ENCODE measurements at regions not wholly inside any gene's neighbourhood (a gene's known extent, or its start where the extent isn't known, plus 50 kb on each side); places are given as distances from the start of the nearest gene placed in this dataset.

DNA sequence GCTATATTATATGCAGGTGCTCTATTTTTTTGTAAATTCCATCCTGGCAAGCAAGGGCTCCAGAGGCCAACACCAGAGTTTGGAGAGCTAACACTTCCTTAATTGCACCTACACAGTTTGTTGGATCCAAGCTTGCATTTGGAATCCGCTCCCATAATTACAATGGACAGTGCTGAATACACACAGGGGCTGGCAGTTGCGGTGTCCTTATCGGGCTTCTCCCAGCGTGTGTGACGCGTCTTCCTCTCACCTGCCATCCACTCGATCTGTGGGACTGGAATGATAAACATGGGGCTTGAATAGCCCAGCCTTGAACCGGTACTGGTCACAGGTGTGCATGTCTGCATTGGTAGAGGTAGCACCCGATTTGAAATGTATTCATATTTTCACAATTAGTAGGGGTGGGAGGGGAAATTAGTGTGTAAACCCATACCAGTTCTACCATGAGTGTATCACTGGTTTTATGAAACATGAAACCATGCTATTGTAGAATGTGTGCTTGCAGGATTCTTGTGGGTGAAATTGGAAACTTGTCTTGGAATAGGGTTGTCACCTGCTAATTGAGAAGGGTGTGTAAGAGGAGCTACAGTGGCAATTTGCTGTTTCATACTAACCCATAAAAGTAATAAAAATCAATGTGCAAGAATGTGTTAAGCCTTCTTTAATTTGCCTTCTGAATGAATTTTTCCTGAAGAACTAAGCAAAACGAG lies 316.5 kb downstream of the WDR11 start:
- in situ Hi-C loops (cut with HindIII; ENCODE audit: low sequenced_read_pairs) = no loop called here

DNA sequence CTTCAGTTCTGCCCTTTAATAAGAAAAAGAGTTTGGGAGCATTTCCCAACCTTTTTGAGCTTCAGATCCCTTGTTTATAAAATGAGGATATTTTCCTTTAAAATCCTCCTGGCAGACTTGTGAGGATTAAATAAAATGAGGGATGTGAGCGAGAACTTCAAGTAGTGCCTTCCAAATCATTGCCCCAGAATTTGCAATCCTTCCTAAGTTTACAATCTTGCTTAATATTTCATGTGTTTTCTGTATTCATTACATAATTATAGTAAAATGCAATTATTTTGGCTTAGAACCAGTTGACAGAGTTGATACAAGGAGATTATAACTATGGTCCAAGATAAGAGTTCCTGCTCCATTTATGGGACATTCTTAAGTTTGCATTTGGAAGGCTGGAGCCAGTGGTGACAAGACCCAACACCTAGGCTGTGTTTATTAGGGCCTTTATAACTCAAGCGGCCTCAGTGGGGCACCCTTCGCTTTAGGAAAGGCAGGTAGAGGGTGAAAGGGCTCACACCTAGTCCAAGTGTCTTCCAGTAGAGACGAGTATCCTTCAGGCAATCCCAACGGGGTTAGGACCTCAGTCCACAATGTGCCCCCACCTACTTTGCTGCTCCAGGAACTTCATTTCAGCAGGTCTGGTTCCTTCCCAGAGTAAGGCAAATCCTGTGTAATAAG lies 317.5 kb downstream of the WDR11 start:
- in situ Hi-C loops (cut with HindIII; ENCODE audit: low sequenced_read_pairs) = no loop called here

DNA sequence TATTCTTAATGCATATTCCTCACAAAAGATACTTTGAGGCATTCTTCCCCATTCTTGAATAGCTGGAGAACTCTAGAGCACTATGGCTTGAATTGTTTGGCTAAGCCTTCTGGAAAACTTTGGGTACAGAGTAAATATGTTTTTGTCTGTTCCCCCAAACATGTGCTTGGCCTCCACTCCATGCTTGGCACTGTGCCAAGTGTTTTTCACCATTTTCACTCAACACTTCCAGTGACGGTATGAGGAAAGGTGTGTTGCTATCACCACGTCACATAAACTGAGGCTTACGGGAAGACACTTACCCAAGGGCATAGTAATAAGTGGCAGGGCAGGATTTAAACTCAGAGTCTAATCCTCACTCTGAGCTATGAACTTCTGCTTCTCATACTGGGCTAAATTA lies 318.2 kb downstream of the WDR11 start:
- in situ Hi-C loops (cut with HindIII; ENCODE audit: low sequenced_read_pairs) = no loop called here

GRCh38 chr10:121171825-121172787 lies 320.9 kb downstream of the WDR11 start:
- in situ Hi-C loops (cut with HindIII; ENCODE audit: low sequenced_read_pairs) = no loop called here

GRCh38 chr10:121179006-121179405 lies 327.8 kb downstream of the WDR11 start:
- in situ Hi-C loops (cut with HindIII; ENCODE audit: low sequenced_read_pairs) = no loop called here

DNA sequence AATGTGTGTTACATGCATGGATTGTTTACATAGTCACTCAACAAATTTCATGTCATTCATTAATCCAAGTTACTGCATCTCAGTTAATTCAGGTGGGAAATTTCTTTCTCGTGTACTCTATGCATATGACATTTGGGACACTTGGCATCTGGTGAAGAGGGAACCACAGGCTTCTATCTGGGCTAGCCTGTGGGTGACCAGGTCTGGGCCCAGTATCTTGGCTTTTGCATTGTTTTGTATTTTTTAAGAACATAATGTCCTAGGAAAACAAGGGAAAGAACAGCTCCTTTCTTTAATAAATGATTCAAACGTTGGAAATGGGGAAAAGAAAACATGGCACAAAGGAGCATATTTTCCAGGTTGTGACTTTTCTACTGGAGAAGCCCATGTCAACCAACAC lies 331.1 kb downstream of the WDR11 start:
- in situ Hi-C loops (cut with HindIII; ENCODE audit: low sequenced_read_pairs) = no loop called here

GRCh38 chr10:121183236-121183635 lies 332.1 kb downstream of the WDR11 start:
- in situ Hi-C loops (cut with HindIII; ENCODE audit: low sequenced_read_pairs) = no loop called here

GRCh38 chr10:121183707-121184106 lies 332.5 kb downstream of the WDR11 start:
- in situ Hi-C loops (cut with HindIII; ENCODE audit: low sequenced_read_pairs) = no loop called here

DNA sequence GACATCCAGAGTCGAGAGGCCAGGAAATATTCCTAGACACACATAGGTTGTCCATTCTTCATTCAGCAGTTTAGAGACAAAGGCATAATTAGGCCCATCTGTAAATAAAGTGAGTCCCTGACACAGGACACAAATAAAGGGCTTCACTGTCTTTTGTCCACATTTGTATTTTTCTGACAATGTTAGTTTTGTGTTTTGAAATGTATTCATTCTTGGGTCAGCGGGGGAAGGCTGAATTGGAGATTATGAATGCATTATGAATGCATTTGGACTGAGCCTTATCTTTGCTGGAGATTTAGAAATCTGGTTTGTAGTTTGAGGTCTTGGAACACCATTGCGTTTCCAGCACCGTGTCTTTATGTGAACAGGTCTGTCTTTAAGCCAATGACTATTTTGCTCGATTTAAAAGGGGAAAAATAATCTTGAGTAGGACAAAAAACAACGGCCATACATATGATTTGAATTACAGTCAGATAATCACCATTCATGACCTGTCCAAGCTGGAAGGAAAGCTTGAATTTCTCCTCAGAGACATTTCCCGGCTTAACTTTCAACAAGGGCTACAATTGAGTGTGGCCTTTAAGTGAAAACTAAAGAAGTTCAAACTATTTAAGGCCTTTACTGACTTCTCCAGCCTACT lies 334.8 kb downstream of the WDR11 start:
- in situ Hi-C loops (cut with HindIII; ENCODE audit: low sequenced_read_pairs) = no loop called here

DNA sequence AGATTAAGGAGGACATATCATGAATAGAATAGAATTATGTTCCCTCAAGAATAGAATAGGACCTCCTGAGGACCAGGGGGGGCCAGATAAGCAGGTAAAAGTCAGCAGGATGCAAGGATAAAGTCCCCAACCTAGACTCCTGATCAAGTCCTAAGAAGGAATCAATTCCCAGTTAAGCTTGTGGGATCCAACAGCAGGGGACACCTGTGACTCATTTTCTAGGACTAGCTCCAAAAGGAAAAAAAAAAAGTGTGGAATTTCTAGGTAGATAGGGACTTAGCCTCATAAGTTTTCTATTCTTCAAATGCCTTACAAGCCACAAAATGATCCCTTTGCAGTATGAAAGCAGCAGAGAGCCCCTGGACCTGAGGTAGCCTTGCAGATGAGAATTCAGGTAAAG lies 336.2 kb downstream of the WDR11 start:
- in situ Hi-C loops (cut with HindIII; ENCODE audit: low sequenced_read_pairs) = no loop called here

- in situ Hi-C loops (cut with HindIII; ENCODE audit: low sequenced_read_pairs) = no loop called here
Observed at GRCh38 chr10:121188005-121188404, 336.8 kb downstream of the WDR11 start.

DNA sequence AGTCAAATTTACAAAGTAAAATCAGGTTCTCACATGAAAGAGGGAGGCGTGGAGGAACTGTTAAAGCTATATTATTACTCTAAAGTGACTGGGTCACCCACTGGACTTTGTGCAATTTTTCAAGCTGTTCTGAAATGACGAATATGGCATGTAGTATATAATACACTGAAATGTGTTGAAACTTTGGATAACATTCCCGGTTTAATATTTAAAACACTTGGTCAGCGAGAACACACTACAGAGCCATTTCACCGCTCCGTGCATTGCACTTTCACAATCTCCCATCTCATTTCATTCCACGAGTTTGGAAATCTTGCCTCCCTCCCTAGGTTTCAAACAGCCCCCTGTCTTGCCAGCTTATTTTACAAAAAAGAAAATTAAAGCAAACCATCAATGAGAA lies 337.9 kb downstream of the WDR11 start:
- in situ Hi-C loops (cut with HindIII; ENCODE audit: low sequenced_read_pairs) = no loop called here

- in situ Hi-C loops (cut with HindIII; ENCODE audit: low sequenced_read_pairs) = no loop called here
Observed at GRCh38 chr10:121194696-121195523, 343.7 kb downstream of the WDR11 start.

GRCh38 chr10:121195524-121195910 lies 344.4 kb downstream of the WDR11 start:
- in situ Hi-C loops (cut with HindIII; ENCODE audit: low sequenced_read_pairs) = no loop called here

DNA sequence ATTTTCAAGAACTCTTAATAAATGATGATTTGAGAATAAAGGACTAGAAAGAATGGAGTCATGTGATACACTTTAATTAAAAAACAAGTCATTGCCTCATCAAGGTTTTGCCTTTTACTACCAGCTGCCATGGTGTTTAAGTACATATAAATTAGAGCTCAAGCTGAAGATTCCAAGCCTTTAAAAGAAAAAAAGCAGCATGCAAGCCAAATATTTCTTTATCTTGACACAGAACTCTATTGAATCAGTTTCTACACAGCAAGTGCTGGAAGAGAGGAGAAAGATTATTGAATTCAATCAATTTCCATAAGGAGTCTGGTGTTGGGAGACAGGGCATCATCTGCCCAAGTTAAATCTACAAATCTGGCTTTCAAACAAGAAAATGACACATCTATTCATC lies 347.9 kb downstream of the WDR11 start:
- in situ Hi-C loops (cut with HindIII; ENCODE audit: low sequenced_read_pairs) = no loop called here

DNA sequence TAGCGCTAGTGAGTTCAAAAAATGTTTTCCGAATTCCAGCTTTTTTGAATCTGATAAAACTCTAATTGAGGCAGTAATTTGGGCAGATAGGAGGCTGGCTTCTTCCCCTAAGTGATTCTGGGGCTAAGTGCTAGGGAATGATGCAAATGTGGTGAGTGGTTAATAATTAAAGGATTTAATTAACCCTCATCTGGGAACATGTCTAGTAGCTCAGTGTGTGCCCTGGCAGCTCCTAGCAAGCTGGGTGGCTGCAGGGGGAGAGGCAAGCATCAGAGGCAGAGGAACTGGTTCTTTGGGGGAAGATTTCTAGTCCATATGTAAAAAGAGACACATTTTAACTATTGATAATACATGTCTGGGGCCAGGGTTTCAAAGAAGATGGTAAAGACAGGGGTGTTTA lies 354.5 kb downstream of the WDR11 start:
- in situ Hi-C loops (cut with HindIII; ENCODE audit: low sequenced_read_pairs) = no loop called here

DNA sequence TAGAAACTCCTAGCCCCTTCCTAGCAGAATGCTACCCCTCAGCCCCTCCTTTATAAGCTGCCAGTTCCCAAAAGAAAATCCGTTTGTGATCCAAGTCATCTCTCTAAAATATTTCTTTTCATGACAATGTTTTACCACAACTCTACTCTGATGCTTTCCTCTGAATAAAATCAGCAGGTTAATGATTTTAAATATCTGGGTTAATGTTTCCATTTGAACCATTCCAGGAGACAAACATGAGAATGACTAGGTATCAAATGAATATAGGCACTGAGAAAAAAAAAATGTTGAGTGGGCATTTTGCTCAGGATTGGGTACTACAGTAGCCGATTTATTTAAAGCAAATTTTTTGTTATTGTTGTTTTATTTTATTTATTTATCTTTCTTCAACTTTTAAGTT lies 360.3 kb downstream of the WDR11 start:
- in situ Hi-C loops (cut with HindIII; ENCODE audit: low sequenced_read_pairs) = no loop called here

DNA sequence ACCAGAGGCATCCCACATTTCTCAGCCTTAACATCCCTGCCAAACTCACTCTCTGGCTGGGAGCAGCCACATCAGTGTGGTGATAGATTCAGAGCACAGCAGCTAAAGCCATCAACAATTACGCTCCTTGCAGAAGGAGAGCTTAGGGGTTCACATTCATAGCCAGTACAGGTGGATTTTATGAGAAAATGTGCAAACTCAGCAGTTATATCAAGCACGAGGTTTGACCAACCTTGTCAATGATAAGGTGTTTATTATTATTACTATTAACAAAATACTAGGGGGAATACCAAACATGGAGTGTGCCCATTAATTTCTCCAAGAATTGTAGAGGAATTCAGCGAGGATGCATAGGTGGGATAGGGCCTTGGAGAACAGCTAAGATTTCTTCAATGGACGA lies 362.3 kb downstream of the WDR11 start:
- in situ Hi-C loops (cut with HindIII; ENCODE audit: low sequenced_read_pairs) = no loop called here

- in situ Hi-C loops (cut with HindIII; ENCODE audit: low sequenced_read_pairs) = no loop called here
Observed at GRCh38 chr10:121216295-121216694, 365.1 kb downstream of the WDR11 start.

GRCh38 chr10:121216721-121217181 lies 365.6 kb downstream of the WDR11 start:
- in situ Hi-C loops (cut with HindIII; ENCODE audit: low sequenced_read_pairs) = no loop called here

Measured in endothelial cell of hepatic sinusoid (primary cell).